ENCODE measurements at regions not wholly inside any gene's neighbourhood (a gene's known extent, or its start where the extent isn't known, plus 50 kb on each side); places are given as distances from the start of the nearest gene placed in this dataset.

DNA sequence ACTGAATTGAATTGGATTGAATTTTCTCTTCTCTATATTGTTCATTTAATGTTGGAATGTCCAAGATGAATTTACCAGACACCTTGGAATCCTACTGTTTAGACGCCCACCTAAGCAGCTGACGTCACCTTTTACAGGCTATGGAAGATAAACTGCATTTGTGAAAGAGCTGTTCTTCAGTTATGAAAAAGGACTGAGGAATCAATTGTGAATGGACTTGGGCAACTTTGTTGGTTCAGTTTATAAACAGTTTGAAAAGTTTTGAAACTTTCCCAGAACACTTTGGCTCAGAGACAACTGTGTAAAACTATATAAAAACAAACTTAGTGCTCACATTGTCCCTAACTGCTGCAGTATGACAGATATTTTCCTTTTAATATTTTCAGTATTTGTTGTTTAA, 590.8 kb upstream of the SPRY2 start:
- no peak for TF ChIP-seq EP300 (IDR thresholded peaks at IDR 0.05)
- no peak for TF ChIP-seq POLR2A (IDR thresholded peaks at IDR 0.05)
- no peak for TF ChIP-seq POLR2AphosphoS5 (IDR thresholded peaks at IDR 0.05)
- TF ChIP-seq, protein P1, sequence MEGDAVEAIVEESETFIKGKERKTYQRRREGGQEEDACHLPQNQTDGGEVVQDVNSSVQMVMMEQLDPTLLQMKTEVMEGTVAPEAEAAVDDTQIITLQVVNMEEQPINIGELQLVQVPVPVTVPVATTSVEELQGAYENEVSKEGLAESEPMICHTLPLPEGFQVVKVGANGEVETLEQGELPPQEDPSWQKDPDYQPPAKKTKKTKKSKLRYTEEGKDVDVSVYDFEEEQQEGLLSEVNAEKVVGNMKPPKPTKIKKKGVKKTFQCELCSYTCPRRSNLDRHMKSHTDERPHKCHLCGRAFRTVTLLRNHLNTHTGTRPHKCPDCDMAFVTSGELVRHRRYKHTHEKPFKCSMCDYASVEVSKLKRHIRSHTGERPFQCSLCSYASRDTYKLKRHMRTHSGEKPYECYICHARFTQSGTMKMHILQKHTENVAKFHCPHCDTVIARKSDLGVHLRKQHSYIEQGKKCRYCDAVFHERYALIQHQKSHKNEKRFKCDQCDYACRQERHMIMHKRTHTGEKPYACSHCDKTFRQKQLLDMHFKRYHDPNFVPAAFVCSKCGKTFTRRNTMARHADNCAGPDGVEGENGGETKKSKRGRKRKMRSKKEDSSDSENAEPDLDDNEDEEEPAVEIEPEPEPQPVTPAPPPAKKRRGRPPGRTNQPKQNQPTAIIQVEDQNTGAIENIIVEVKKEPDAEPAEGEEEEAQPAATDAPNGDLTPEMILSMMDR (IDR thresholded peaks at IDR 0.05), result no peak

Data from upper lobe of left lung (tissue), 4 donors.